ENCODE measurements at regions not wholly inside any gene's neighbourhood (a gene's known extent, or its start where the extent isn't known, plus 50 kb on each side); places are given as distances from the start of the nearest gene placed in this dataset.

GRCh38 chr18:42649331-42650035 is 466.0 kb downstream of the RIT2 start:
- H3K36me3 ChIP-seq (ENCODE audit: control insufficient read depth in 2 of 2, insufficient read depth in 2 of 2, low read length in 2 of 2): no peaks in the 10 kb centered on the region
- no peak overlapping the region for H3K27ac ChIP-seq (ENCODE audit: low read depth in 2 of 2, low read length in 2 of 2)
- no peaks in the 10 kb centered on the region for H3K9me3 ChIP-seq (ENCODE audit: control insufficient read depth in 2 of 2, low read length in 2 of 2)
- no peak overlapping the region for H3K9ac ChIP-seq (ENCODE audit: low read depth in 1 of 2, low read length in 2 of 2)
- no peaks in the 10 kb centered on the region for H3K27me3 ChIP-seq (ENCODE audit: control insufficient read depth in 2 of 2, insufficient read depth in 2 of 2, low read length in 2 of 2)
- no peaks in the 10 kb centered on the region for H3K4me1 ChIP-seq (ENCODE audit: control insufficient read depth in 2 of 2, insufficient read depth in 2 of 2, low read length in 2 of 2)
- H3K4me3 ChIP-seq (ENCODE audit: low read length in 2 of 2): no peak overlapping the region

GRCh38 chr18:42654556-42654955 is 460.9 kb downstream of the RIT2 start:
- Histone ChIP-seq H3K9me3 (ENCODE audit: control insufficient read depth in 2 of 2, low read length in 2 of 2) (no peaks in the 10 kb centered on the region), H3K36me3 (ENCODE audit: control insufficient read depth in 2 of 2, insufficient read depth in 2 of 2, low read length in 2 of 2) (no peaks in the 10 kb centered on the region), H3K4me1 (ENCODE audit: control insufficient read depth in 2 of 2, insufficient read depth in 2 of 2, low read length in 2 of 2) (no peaks in the 10 kb centered on the region), H3K27ac (ENCODE audit: low read depth in 2 of 2, low read length in 2 of 2) (no peak overlapping the region), H3K4me3 (ENCODE audit: low read length in 2 of 2) (no peak overlapping the region), H3K27me3 (ENCODE audit: control insufficient read depth in 2 of 2, insufficient read depth in 2 of 2, low read length in 2 of 2) (no peaks in the 10 kb centered on the region), H3K9ac (ENCODE audit: low read depth in 1 of 2, low read length in 2 of 2) (no peak overlapping the region)

GRCh38 chr18:42657551-42657950 is 457.9 kb downstream of the RIT2 start:
- Histone ChIP-seq H3K4me1 (ENCODE audit: control insufficient read depth in 2 of 2, insufficient read depth in 2 of 2, low read length in 2 of 2) (no peaks in the 10 kb centered on the region), H3K4me3 (ENCODE audit: low read length in 2 of 2) (no peak overlapping the region), H3K9me3 (ENCODE audit: control insufficient read depth in 2 of 2, low read length in 2 of 2) (no peaks in the 10 kb centered on the region), H3K9ac (ENCODE audit: low read depth in 1 of 2, low read length in 2 of 2) (no peak overlapping the region), H3K27me3 (ENCODE audit: control insufficient read depth in 2 of 2, insufficient read depth in 2 of 2, low read length in 2 of 2) (no peaks in the 10 kb centered on the region), H3K27ac (ENCODE audit: low read depth in 2 of 2, low read length in 2 of 2) (no peak overlapping the region), H3K36me3 (ENCODE audit: control insufficient read depth in 2 of 2, insufficient read depth in 2 of 2, low read length in 2 of 2) (no peaks in the 10 kb centered on the region)

- Histone ChIP-seq H3K9me3 (ENCODE audit: control insufficient read depth in 2 of 2, low read length in 2 of 2) (no peaks in the 10 kb centered on the region), H3K4me3 (ENCODE audit: low read length in 2 of 2) (no peak overlapping the region), H3K36me3 (ENCODE audit: control insufficient read depth in 2 of 2, insufficient read depth in 2 of 2, low read length in 2 of 2) (no peaks in the 10 kb centered on the region), H3K4me1 (ENCODE audit: control insufficient read depth in 2 of 2, insufficient read depth in 2 of 2, low read length in 2 of 2) (no peaks in the 10 kb centered on the region), H3K27me3 (ENCODE audit: control insufficient read depth in 2 of 2, insufficient read depth in 2 of 2, low read length in 2 of 2) (no peaks in the 10 kb centered on the region), H3K9ac (ENCODE audit: low read depth in 1 of 2, low read length in 2 of 2) (no peak overlapping the region), H3K27ac (ENCODE audit: low read depth in 2 of 2, low read length in 2 of 2) (no peak overlapping the region)
Measured at GRCh38 chr18:42658171-42658570, 457.3 kb downstream of the RIT2 start.

- Histone ChIP-seq H3K27me3 (ENCODE audit: control insufficient read depth in 2 of 2, insufficient read depth in 2 of 2, low read length in 2 of 2) (no peaks in the 10 kb centered on the region), H3K4me3 (ENCODE audit: low read length in 2 of 2) (no peak overlapping the region), H3K4me1 (ENCODE audit: control insufficient read depth in 2 of 2, insufficient read depth in 2 of 2, low read length in 2 of 2) (no peaks in the 10 kb centered on the region), H3K9me3 (ENCODE audit: control insufficient read depth in 2 of 2, low read length in 2 of 2) (no peaks in the 10 kb centered on the region), H3K9ac (ENCODE audit: low read depth in 1 of 2, low read length in 2 of 2) (no peak overlapping the region), H3K36me3 (ENCODE audit: control insufficient read depth in 2 of 2, insufficient read depth in 2 of 2, low read length in 2 of 2) (no peaks in the 10 kb centered on the region), H3K27ac (ENCODE audit: low read depth in 2 of 2, low read length in 2 of 2) (no peak overlapping the region)
Measured at GRCh38 chr18:42659187-42659586, 456.3 kb downstream of the RIT2 start.

- no peak overlapping the region for H3K27ac ChIP-seq (ENCODE audit: low read depth in 2 of 2, low read length in 2 of 2)
- no peaks in the 10 kb centered on the region for H3K4me1 ChIP-seq (ENCODE audit: control insufficient read depth in 2 of 2, insufficient read depth in 2 of 2, low read length in 2 of 2)
- no peaks in the 10 kb centered on the region for H3K9me3 ChIP-seq (ENCODE audit: control insufficient read depth in 2 of 2, low read length in 2 of 2)
- H3K27me3 ChIP-seq (ENCODE audit: control insufficient read depth in 2 of 2, insufficient read depth in 2 of 2, low read length in 2 of 2): no peaks in the 10 kb centered on the region
- no peak overlapping the region for H3K9ac ChIP-seq (ENCODE audit: low read depth in 1 of 2, low read length in 2 of 2)
- no peak overlapping the region for H3K4me3 ChIP-seq (ENCODE audit: low read length in 2 of 2)
- no peaks in the 10 kb centered on the region for H3K36me3 ChIP-seq (ENCODE audit: control insufficient read depth in 2 of 2, insufficient read depth in 2 of 2, low read length in 2 of 2)
Measured at GRCh38 chr18:42670860-42671259, 444.6 kb downstream of the RIT2 start.

GRCh38 chr18:42675810-42676209 is 439.7 kb downstream of the RIT2 start:
- Histone ChIP-seq H3K9ac (ENCODE audit: low read depth in 1 of 2, low read length in 2 of 2) (no peak overlapping the region), H3K36me3 (ENCODE audit: control insufficient read depth in 2 of 2, insufficient read depth in 2 of 2, low read length in 2 of 2) (no peaks in the 10 kb centered on the region), H3K27ac (ENCODE audit: low read depth in 2 of 2, low read length in 2 of 2) (no peak overlapping the region), H3K27me3 (ENCODE audit: control insufficient read depth in 2 of 2, insufficient read depth in 2 of 2, low read length in 2 of 2) (no peaks in the 10 kb centered on the region), H3K9me3 (ENCODE audit: control insufficient read depth in 2 of 2, low read length in 2 of 2) (no peaks in the 10 kb centered on the region), H3K4me3 (ENCODE audit: low read length in 2 of 2) (no peak overlapping the region), H3K4me1 (ENCODE audit: control insufficient read depth in 2 of 2, insufficient read depth in 2 of 2, low read length in 2 of 2) (no peaks in the 10 kb centered on the region)

- Histone ChIP-seq H3K4me3 (ENCODE audit: low read length in 2 of 2) (no peak overlapping the region), H3K27me3 (ENCODE audit: control insufficient read depth in 2 of 2, insufficient read depth in 2 of 2, low read length in 2 of 2) (no peaks in the 10 kb centered on the region), H3K9me3 (ENCODE audit: control insufficient read depth in 2 of 2, low read length in 2 of 2) (no peaks in the 10 kb centered on the region), H3K9ac (ENCODE audit: low read depth in 1 of 2, low read length in 2 of 2) (no peak overlapping the region), H3K4me1 (ENCODE audit: control insufficient read depth in 2 of 2, insufficient read depth in 2 of 2, low read length in 2 of 2) (no peaks in the 10 kb centered on the region), H3K27ac (ENCODE audit: low read depth in 2 of 2, low read length in 2 of 2) (no peak overlapping the region), H3K36me3 (ENCODE audit: control insufficient read depth in 2 of 2, insufficient read depth in 2 of 2, low read length in 2 of 2) (no peaks in the 10 kb centered on the region)
Measured at GRCh38 chr18:42683094-42683493, 432.4 kb downstream of the RIT2 start.

GRCh38 chr18:42689310-42689709 is 426.2 kb downstream of the RIT2 start:
- no peak overlapping the region for H3K9ac ChIP-seq (ENCODE audit: low read depth in 1 of 2, low read length in 2 of 2)
- H3K4me3 ChIP-seq (ENCODE audit: low read length in 2 of 2): no peak overlapping the region
- no peaks in the 10 kb centered on the region for H3K36me3 ChIP-seq (ENCODE audit: control insufficient read depth in 2 of 2, insufficient read depth in 2 of 2, low read length in 2 of 2)
- H3K27me3 ChIP-seq (ENCODE audit: control insufficient read depth in 2 of 2, insufficient read depth in 2 of 2, low read length in 2 of 2): no peaks in the 10 kb centered on the region
- no peaks in the 10 kb centered on the region for H3K4me1 ChIP-seq (ENCODE audit: control insufficient read depth in 2 of 2, insufficient read depth in 2 of 2, low read length in 2 of 2)
- H3K9me3 ChIP-seq (ENCODE audit: control insufficient read depth in 2 of 2, low read length in 2 of 2): no peaks in the 10 kb centered on the region
- no peak overlapping the region for H3K27ac ChIP-seq (ENCODE audit: low read depth in 2 of 2, low read length in 2 of 2)

All from mucosa of rectum (tissue), 2 donors.